ENCODE measurements at regions not wholly inside any gene's neighbourhood (a gene's known extent, or its start where the extent isn't known, plus 50 kb on each side); places are given as distances from the start of the nearest gene placed in this dataset.

GRCh38 chrX:45683914-45684313, 483.2 kb upstream of the DIPK2B start:
- DNase-seq (ENCODE audit: low read depth in 1 of 2, low spot score in 1 of 2) = no peak
- no peak overlapping the region for H3K4me2 ChIP-seq
- POLR2A ChIA-PET = no interaction called here
- ATAC-seq = no peak
- H3K4me1 ChIP-seq = no peaks in the 10 kb centered on the region
- WGBS (ENCODE audit: missing lambda C conversion rate) = 57% methylated on average over 1 of the region's 1 CpG
- no peak overlapping the region for H3K4me3 ChIP-seq
- TF ChIP-seq NR3C1 (IDR thresholded peaks at IDR 0.05) (no peak), E2F6 (IDR thresholded peaks at IDR 0.05; ENCODE audit: borderline replicate concordance, low read depth) (no peak), ELK1 (IDR thresholded peaks at IDR 0.05; ENCODE audit: low read depth, low read length) (no peak), HES2 (IDR thresholded peaks at IDR 0.05) (no peak), MAFK (IDR thresholded peaks at IDR 0.05; ENCODE audit: partially characterized antibody) (no peak), EP300 (IDR thresholded peaks at IDR 0.05) (no peak), HMGXB4 (CRISPR knock-in tag; IDR thresholded peaks at IDR 0.05; ENCODE audit: borderline replicate concordance) (no peak), NFE2L2 (conservative IDR thresholded peaks at IDR 0.05; ENCODE audit: low read length) (no peak), TP53 (CRISPR knock-in tag; IDR thresholded peaks at IDR 0.05) (no peak), CBX8 (IDR thresholded peaks at IDR 0.05) (no peak), KDM1A (IDR thresholded peaks at IDR 0.05; ENCODE audit: low read depth) (no peak), CHD4 (IDR thresholded peaks at IDR 0.05; ENCODE audit: borderline replicate concordance) (no peak), RNF2 (IDR thresholded peaks at IDR 0.05; ENCODE audit: borderline replicate concordance, low read depth) (no peak), POLR2A (IDR thresholded peaks at IDR 0.05; ENCODE audit: low read length) (no peak), MYC (IDR thresholded peaks at IDR 0.05; ENCODE audit: borderline replicate concordance, low read length) (no peak), CBX2 (IDR thresholded peaks at IDR 0.05; ENCODE audit: borderline replicate concordance, low read depth) (no peak), BCL3 (IDR thresholded peaks at IDR 0.05) (no peak), ESRRA (IDR thresholded peaks at IDR 0.05; ENCODE audit: borderline replicate concordance, low read length) (no peak), SREBF2 (IDR thresholded peaks at IDR 0.05) (no peak), ZNF302 (CRISPR knock-in tag; IDR thresholded peaks at IDR 0.05) (no peak)
- CTCF ChIA-PET = no interaction called here
- no peaks in the 10 kb centered on the region for H3K9me3 ChIP-seq
- FAIRE-seq = no peak
- H3K27ac ChIP-seq = no peak overlapping the region

GRCh38 chrX:45681891-45682290, 481.2 kb upstream of the DIPK2B start:
- no peaks in the 10 kb centered on the region for H3K4me1 ChIP-seq
- no peaks in the 10 kb centered on the region for H3K9me3 ChIP-seq
- 100% methylated on average over 1 of the region's 1 CpG for WGBS (ENCODE audit: missing lambda C conversion rate)
- peak; percentile 18 for FAIRE-seq
- H3K27ac ChIP-seq = no peak overlapping the region
- no peak overlapping the region for H3K4me3 ChIP-seq
- H3K4me2 ChIP-seq = no peak overlapping the region
- ChIA-PET CTCF (no interaction called here), POLR2A (no interaction called here)
- TF ChIP-seq HES2 (IDR thresholded peaks at IDR 0.05) = no peak
- TF ChIP-seq ZNF302 (CRISPR knock-in tag; IDR thresholded peaks at IDR 0.05) = no peak
- no peak for TF ChIP-seq FOXS1 (CRISPR knock-in tag; IDR thresholded peaks at IDR 0.05)
- DNase-seq (ENCODE audit: low read depth in 1 of 2, low spot score in 1 of 2) = no peak
- no peak for ATAC-seq
